C4-2B (cell line): ENCODE measurements at regions not wholly inside any gene's neighbourhood (a gene's known extent, or its start where the extent isn't known, plus 50 kb on each side); places are given as distances from the start of the nearest gene placed in this dataset.

ENCODE experiments used
- ZFX ChIP-seq: fragments of 450-650 bp; IDR thresholded peaks from 2 replicates; pipeline ENCODE4 v1.6.1; 2017
- TF ChIP-seq, protein P1 (sequence below): fragments of 450-650 bp; conservative IDR thresholded peaks from 2 replicates; pipeline ENCODE4 v1.5.1; 2017; ENCODE audit warnings: mild to moderate bottlenecking

DNA sequence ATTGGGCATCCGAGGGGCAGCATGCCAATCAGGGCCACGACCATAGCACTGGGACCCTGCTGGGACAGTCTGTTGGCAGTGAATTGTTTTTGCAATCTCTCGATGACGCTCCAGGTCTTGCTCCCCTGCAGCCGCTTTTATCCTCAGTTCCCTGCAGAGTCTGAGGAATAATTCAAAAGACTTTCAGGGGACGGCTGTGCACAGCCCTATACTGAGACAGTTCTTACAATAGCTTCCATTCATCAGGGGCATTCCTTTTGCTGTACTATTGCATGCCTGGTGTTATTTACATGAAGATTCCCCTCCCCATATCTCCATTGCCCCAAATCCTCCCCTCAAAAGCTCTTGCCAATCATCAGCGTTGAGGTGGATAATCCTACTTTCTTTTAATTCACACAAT is 163.3 kb upstream of the WWC1 start:
- TF ChIP-seq, protein P1, sequence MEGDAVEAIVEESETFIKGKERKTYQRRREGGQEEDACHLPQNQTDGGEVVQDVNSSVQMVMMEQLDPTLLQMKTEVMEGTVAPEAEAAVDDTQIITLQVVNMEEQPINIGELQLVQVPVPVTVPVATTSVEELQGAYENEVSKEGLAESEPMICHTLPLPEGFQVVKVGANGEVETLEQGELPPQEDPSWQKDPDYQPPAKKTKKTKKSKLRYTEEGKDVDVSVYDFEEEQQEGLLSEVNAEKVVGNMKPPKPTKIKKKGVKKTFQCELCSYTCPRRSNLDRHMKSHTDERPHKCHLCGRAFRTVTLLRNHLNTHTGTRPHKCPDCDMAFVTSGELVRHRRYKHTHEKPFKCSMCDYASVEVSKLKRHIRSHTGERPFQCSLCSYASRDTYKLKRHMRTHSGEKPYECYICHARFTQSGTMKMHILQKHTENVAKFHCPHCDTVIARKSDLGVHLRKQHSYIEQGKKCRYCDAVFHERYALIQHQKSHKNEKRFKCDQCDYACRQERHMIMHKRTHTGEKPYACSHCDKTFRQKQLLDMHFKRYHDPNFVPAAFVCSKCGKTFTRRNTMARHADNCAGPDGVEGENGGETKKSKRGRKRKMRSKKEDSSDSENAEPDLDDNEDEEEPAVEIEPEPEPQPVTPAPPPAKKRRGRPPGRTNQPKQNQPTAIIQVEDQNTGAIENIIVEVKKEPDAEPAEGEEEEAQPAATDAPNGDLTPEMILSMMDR: no peak
- TF ChIP-seq ZFX: no peak
